B cell (primary cell): ENCODE measurements at regions not wholly inside any gene's neighbourhood (a gene's known extent, or its start where the extent isn't known, plus 50 kb on each side); places are given as distances from the start of the nearest gene placed in this dataset.

Source experiments
- CTCF ChIP-seq: fragments of 200-600 bp; IDR thresholded peaks from one replicate; pipeline ENCODE4 v1.8.0; 2022; ENCODE audit warnings: antibody characterized with exemption, mild to moderate bottlenecking
- EZH2 ChIP-seq: IDR thresholded peaks from 2 replicates; pipeline ENCODE4 v1.6.1; 2012; ENCODE audit warnings: borderline replicate concordance, low read depth, mild to moderate bottlenecking, moderate library complexity, low read length; ENCODE audit not compliant: insufficient read depth, poor library complexity, severe bottlenecking

GRCh38 chr16:73427164-73427563 lies 379.2 kb upstream of the ZFHX3 start:
- TF ChIP-seq CTCF, result no peak
- no peak for TF ChIP-seq EZH2
